ENCODE measurements at regions not wholly inside any gene's neighbourhood (a gene's known extent, or its start where the extent isn't known, plus 50 kb on each side); places are given as distances from the start of the nearest gene placed in this dataset.
A peak's percentile ranks its signal among the peaks of the same experiment; 100 is the strongest.

DNA sequence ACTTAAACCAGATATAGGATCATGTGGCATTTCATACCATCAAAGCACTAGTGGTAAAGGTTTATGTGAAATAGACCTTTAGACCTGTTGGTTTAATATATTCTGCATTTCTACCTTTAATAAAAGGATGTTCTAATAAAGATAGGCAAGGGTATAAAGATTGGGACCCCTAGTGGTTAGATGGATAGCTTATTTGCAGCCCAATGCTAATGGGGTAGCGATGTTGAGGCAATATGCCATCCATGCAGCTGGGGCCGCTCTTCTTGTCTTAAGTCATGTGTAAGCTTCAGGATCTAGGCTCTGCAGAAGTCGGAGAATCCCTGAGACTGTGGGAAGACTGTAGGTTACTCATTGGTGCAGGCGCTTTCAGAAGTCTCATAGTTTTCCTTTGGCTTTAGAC is 114.9 kb downstream of the ICOS start:
- Histone ChIP-seq H3K36me3 (ENCODE audit: control insufficient read depth in 2 of 2, extremely low read depth in 1 of 2, insufficient read depth in 1 of 2, low read length in 1 of 2) (no peaks in the 10 kb centered on the region), H3K4me3 (ENCODE audit: control insufficient read depth in 1 of 2, extremely low read depth in 1 of 2, low read length in 1 of 2) (no peak overlapping the region), H3K4me1 (ENCODE audit: control insufficient read depth in 1 of 2, extremely low read depth in 1 of 2, insufficient read depth in 2 of 2, low read length in 2 of 2) (peaks cover 0 to 6% of the 10 kb centered on the region in 2 experiments), H3K9me3 (no peaks in the 10 kb centered on the region), H3K27ac (ENCODE audit: low read length) (no peak overlapping the region), H3K27me3 (replicated peaks in 1 of 2; ENCODE audit: control insufficient read depth in 2 of 2, extremely low read depth in 1 of 2, insufficient read depth in 2 of 2, low read length in 1 of 2) (no peaks in the 10 kb centered on the region)
- DNase-seq (peak in 2 of 35 experiments; percentile 3 to 47), ATAC-seq (replicated peaks in 1 of 4) (peak in 2 of 4 experiments; percentile 62 to 66)
- CTCF ChIA-PET: interaction anchor here (0.6 to 2.2 kb wide), 13 partner anchors 12 to 194 kb away, joined by 3 to 23 read pairs (median 4); no protein-coding TSS in a partner anchor
- Mint-ChIP-seq H3K36me3 (no peaks in the 10 kb centered on the region), H3K27me3 (no peaks in the 10 kb centered on the region), H3K4me1 (peaks cover 0 to 16% (median 11%) of the 10 kb centered on the region in 3 donors), H3K27ac (no peak overlapping the region), H3K4me3 (no peak overlapping the region), H3K9me3 (no peaks in the 10 kb centered on the region)
- POLR2A ChIA-PET: interaction anchor here in 1 of 2 donors (0.6 kb wide), 1 partner anchor 109 kb away, joined by 5 read pairs; no protein-coding TSS in a partner anchor
- WGBS (ENCODE audit: insufficient coverage): 86% methylated on average over 3 of the region's 4 CpGs

DNA sequence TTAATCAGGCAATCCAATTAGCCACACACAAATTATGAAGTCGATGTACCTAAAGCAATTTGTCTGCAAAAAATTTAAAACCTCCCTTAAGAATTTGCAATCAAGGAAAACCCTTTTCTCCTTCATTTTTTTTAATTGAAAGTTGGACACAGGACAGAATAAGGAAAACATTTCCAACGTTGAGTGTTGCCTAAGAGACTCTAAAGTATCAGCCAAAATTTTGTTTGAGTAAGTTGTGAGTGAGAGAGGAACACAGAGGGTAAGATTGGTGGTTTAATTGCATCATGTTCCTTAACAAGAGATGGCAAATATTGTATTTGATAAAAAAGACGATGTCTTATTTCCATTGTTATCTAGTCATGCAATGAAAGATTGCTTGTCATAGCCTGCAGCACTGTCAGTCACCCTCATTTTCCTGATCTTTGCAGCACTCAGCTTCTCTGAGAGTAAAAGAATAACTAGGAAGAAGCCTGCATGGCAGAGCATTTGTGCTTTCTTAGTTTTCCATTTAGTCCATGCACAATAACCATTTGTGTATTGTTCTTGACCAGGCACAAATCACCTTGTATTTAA is 115.5 kb downstream of the ICOS start:
- Histone ChIP-seq H3K27me3 (replicated peaks in 1 of 2; ENCODE audit: control insufficient read depth in 2 of 2, extremely low read depth in 1 of 2, insufficient read depth in 2 of 2, low read length in 1 of 2) (no peaks in the 10 kb centered on the region), H3K4me3 (ENCODE audit: control insufficient read depth in 1 of 2, extremely low read depth in 1 of 2, low read length in 1 of 2) (no peak overlapping the region), H3K4me1 (ENCODE audit: control insufficient read depth in 1 of 2, extremely low read depth in 1 of 2, insufficient read depth in 2 of 2, low read length in 2 of 2) (peaks cover 0 to 6% of the 10 kb centered on the region in 2 experiments), H3K27ac (ENCODE audit: low read length) (no peak overlapping the region), H3K9me3 (no peaks in the 10 kb centered on the region), H3K36me3 (ENCODE audit: control insufficient read depth in 2 of 2, extremely low read depth in 1 of 2, insufficient read depth in 1 of 2, low read length in 1 of 2) (no peaks in the 10 kb centered on the region)
- 80% methylated on average over 2 of the region's 3 CpGs for WGBS (ENCODE audit: insufficient coverage)
- Mint-ChIP-seq H3K4me3 (no peak overlapping the region), H3K9me3 (no peaks in the 10 kb centered on the region), H3K36me3 (no peaks in the 10 kb centered on the region), H3K4me1 (peaks cover 0 to 16% (median 11%) of the 10 kb centered on the region in 3 donors), H3K27ac (no peak overlapping the region), H3K27me3 (no peaks in the 10 kb centered on the region)
- no peak for DNase-seq
- ChIA-PET POLR2A (interaction anchor here in 1 of 2 donors (0.6 kb wide), 1 partner anchor 109 kb away, joined by 5 read pairs; no protein-coding TSS in a partner anchor), CTCF (interaction anchor here (1.1 to 2.2 kb wide), 6 partner anchors 71 to 124 kb away, joined by 3 to 23 read pairs (median 6); no protein-coding TSS in a partner anchor)
- ATAC-seq (replicated peaks in 1 of 4): no peak

DNA sequence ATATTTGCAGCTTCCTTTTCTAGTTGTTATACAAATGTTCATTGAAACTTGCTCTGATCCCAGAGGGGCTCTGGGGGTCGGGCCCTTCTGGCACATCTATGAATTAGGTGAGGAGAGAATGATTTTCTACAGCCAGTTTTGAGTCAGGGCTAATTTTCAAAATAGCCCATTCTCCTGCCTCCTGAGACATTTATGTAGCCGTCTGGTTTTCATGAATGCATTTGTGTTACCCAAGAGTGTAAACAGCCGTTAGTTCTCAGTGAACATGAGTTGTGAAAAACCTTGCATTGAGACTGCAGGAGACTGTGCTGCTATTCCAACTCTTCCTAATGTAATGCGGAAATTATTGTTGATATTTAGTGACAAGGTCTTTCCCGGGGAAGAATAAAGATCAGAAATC is 122.5 kb downstream of the ICOS start:
- H3K27me3 ChIP-seq (replicated peaks in 1 of 2; ENCODE audit: control insufficient read depth in 2 of 2, extremely low read depth in 1 of 2, insufficient read depth in 2 of 2, low read length in 1 of 2): no peaks in the 10 kb centered on the region
- no peaks in the 10 kb centered on the region for H3K9me3 Mint-ChIP-seq
- H3K27ac Mint-ChIP-seq: no peak overlapping the region
- H3K36me3 ChIP-seq (ENCODE audit: control insufficient read depth in 2 of 2, extremely low read depth in 1 of 2, insufficient read depth in 1 of 2, low read length in 1 of 2): no peaks in the 10 kb centered on the region
- H3K36me3 Mint-ChIP-seq: no peaks in the 10 kb centered on the region
- H3K4me3 Mint-ChIP-seq: no peak overlapping the region
- H3K27ac ChIP-seq (ENCODE audit: low read length): no peak overlapping the region
- H3K4me3 ChIP-seq (ENCODE audit: control insufficient read depth in 1 of 2, extremely low read depth in 1 of 2, low read length in 1 of 2): no peak overlapping the region
- no peak for ATAC-seq (replicated peaks in 1 of 4)
- DNase-seq: no peak
- WGBS (ENCODE audit: insufficient coverage): no CpG with 5 or more reads among the region's 5 CpGs
- no peaks in the 10 kb centered on the region for H3K9me3 ChIP-seq
- no peaks in the 10 kb centered on the region for H3K4me1 Mint-ChIP-seq
- no peaks in the 10 kb centered on the region for H3K4me1 ChIP-seq (ENCODE audit: control insufficient read depth in 1 of 2, extremely low read depth in 1 of 2, insufficient read depth in 2 of 2, low read length in 2 of 2)
- no peaks in the 10 kb centered on the region for H3K27me3 Mint-ChIP-seq
- ChIA-PET POLR2A (no interaction called here), CTCF (interaction anchor here in 1 of 2 donors (0.6 kb wide), 1 partner anchor 9 kb away, joined by 3 read pairs; no protein-coding TSS in a partner anchor)

DNA sequence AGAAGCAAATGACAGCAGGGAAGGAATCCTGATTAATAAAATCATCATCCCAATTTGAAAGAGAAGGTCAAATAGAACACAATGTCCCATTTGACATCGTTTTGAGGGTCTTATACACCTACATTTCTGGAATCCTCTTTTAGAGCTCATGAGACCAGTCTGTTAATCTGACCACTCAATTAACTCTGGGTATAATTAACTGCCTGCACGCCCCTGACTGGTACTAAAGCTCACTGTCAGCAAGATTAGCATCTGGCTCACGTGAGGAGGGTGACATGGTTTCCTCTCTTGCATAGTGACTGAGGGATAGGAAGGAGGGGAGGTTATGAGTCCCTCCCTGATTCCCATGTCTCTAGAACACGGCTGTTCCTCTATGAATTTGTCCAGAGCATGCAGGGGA is 124.3 kb downstream of the ICOS start:
- DNase-seq: no peak
- H3K4me3 Mint-ChIP-seq: no peak overlapping the region
- no peaks in the 10 kb centered on the region for H3K4me1 Mint-ChIP-seq
- no peak overlapping the region for H3K27ac Mint-ChIP-seq
- H3K4me1 ChIP-seq (ENCODE audit: control insufficient read depth in 1 of 2, extremely low read depth in 1 of 2, insufficient read depth in 2 of 2, low read length in 2 of 2): no peaks in the 10 kb centered on the region
- no peak overlapping the region for H3K4me3 ChIP-seq (ENCODE audit: control insufficient read depth in 1 of 2, extremely low read depth in 1 of 2, low read length in 1 of 2)
- H3K27ac ChIP-seq (ENCODE audit: low read length): no peak overlapping the region
- H3K27me3 ChIP-seq (replicated peaks in 1 of 2; ENCODE audit: control insufficient read depth in 2 of 2, extremely low read depth in 1 of 2, insufficient read depth in 2 of 2, low read length in 1 of 2): no peaks in the 10 kb centered on the region
- H3K36me3 Mint-ChIP-seq: no peaks in the 10 kb centered on the region
- H3K9me3 Mint-ChIP-seq: no peaks in the 10 kb centered on the region
- CTCF ChIA-PET: interaction anchor here in 1 of 2 donors (0.6 kb wide), 1 partner anchor 217 kb away, joined by 3 read pairs; no protein-coding TSS in a partner anchor
- no peaks in the 10 kb centered on the region for H3K36me3 ChIP-seq (ENCODE audit: control insufficient read depth in 2 of 2, extremely low read depth in 1 of 2, insufficient read depth in 1 of 2, low read length in 1 of 2)
- H3K27me3 Mint-ChIP-seq: no peaks in the 10 kb centered on the region
- POLR2A ChIA-PET: no interaction called here
- H3K9me3 ChIP-seq: no peaks in the 10 kb centered on the region
- 54% methylated on average over 2 of the region's 4 CpGs for WGBS (ENCODE audit: insufficient coverage)
- no peak for ATAC-seq (replicated peaks in 1 of 4)

DNA sequence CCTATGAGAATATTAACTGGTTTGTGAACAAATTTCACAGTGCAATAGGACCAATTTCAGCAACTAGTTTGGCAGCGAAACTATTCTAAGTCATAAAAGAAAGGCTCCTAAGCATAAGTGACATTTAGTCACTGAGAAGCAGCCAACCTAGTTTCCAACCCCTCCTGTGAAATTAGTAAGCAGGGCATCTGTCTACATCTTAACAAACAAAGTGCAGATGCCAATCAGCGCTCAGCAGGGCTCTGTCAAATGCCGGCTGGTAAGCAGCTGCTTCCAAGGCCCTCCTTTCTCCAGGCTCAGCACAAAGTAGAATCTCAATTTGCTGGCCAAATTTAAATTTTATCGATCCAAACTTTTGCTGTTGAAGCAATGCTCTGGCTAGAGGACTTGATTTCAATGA is 124.7 kb downstream of the ICOS start:
- ATAC-seq (replicated peaks in 1 of 4) (no peak), DNase-seq (no peak)
- H3K27me3 ChIP-seq (replicated peaks in 1 of 2; ENCODE audit: control insufficient read depth in 2 of 2, extremely low read depth in 1 of 2, insufficient read depth in 2 of 2, low read length in 1 of 2): no peaks in the 10 kb centered on the region
- Mint-ChIP-seq H3K4me3 (no peak overlapping the region), H3K27me3 (no peaks in the 10 kb centered on the region), H3K4me1 (no peaks in the 10 kb centered on the region), H3K9me3 (no peaks in the 10 kb centered on the region), H3K36me3 (peaks cover 3% of the 10 kb centered on the region), H3K27ac (no peak overlapping the region)
- H3K9me3 ChIP-seq: no peaks in the 10 kb centered on the region
- POLR2A ChIA-PET: no interaction called here
- no peak overlapping the region for H3K27ac ChIP-seq (ENCODE audit: low read length)
- 92% methylated on average over 4 of the region's 4 CpGs for WGBS (ENCODE audit: insufficient coverage)
- H3K36me3 ChIP-seq (ENCODE audit: control insufficient read depth in 2 of 2, extremely low read depth in 1 of 2, insufficient read depth in 1 of 2, low read length in 1 of 2): no peaks in the 10 kb centered on the region
- no peaks in the 10 kb centered on the region for H3K4me1 ChIP-seq (ENCODE audit: control insufficient read depth in 1 of 2, extremely low read depth in 1 of 2, insufficient read depth in 2 of 2, low read length in 2 of 2)
- no peak overlapping the region for H3K4me3 ChIP-seq (ENCODE audit: control insufficient read depth in 1 of 2, extremely low read depth in 1 of 2, low read length in 1 of 2)
- CTCF ChIA-PET: interaction anchor here (0.6 kb wide), 2 partner anchors 66 to 217 kb away, joined by 3 read pairs; no protein-coding TSS in a partner anchor

DNA sequence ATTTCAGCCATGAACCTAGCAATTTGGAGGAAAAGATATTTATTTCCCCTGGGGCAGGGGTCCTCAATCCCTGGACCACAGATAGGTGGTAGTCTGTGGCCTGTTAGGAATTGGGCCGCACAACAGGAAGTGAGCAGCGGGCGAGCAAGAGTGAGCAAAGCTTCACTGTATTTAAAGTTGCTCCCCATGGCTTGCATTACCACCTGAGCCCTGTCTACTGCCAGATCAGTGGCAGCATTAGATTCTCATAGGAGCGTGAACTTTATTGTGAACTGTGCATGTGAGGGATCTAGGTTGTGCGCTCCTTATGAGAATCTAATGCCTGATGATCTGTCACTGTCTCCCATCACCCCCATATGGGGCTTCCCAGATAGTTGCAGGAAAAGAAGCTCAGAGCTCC is 127.6 kb downstream of the ICOS start:
- Histone ChIP-seq H3K4me1 (ENCODE audit: control insufficient read depth in 1 of 2, extremely low read depth in 1 of 2, insufficient read depth in 2 of 2, low read length in 2 of 2) (no peaks in the 10 kb centered on the region), H3K9me3 (no peaks in the 10 kb centered on the region), H3K27ac (ENCODE audit: low read length) (no peak overlapping the region), H3K36me3 (ENCODE audit: control insufficient read depth in 2 of 2, extremely low read depth in 1 of 2, insufficient read depth in 1 of 2, low read length in 1 of 2) (no peaks in the 10 kb centered on the region), H3K4me3 (ENCODE audit: control insufficient read depth in 1 of 2, extremely low read depth in 1 of 2, low read length in 1 of 2) (no peak overlapping the region), H3K27me3 (replicated peaks in 1 of 2; ENCODE audit: control insufficient read depth in 2 of 2, extremely low read depth in 1 of 2, insufficient read depth in 2 of 2, low read length in 1 of 2) (no peaks in the 10 kb centered on the region)
- Mint-ChIP-seq H3K4me3 (no peak overlapping the region), H3K27ac (no peak overlapping the region), H3K4me1 (no peaks in the 10 kb centered on the region), H3K9me3 (no peaks in the 10 kb centered on the region), H3K27me3 (no peaks in the 10 kb centered on the region), H3K36me3 (peaks cover 3% of the 10 kb centered on the region)
- 94% methylated on average over 3 of the region's 5 CpGs for WGBS (ENCODE audit: insufficient coverage)
- ATAC-seq (replicated peaks in 1 of 4): no peak
- DNase-seq: no peak
- ChIA-PET CTCF (no interaction called here), POLR2A (interaction anchor here in 1 of 2 donors (0.6 kb wide), 1 partner anchor 410 kb away, joined by 4 read pairs; no protein-coding TSS in a partner anchor)

Measured in T-cell (primary cell).